ENCODE measurements at regions not wholly inside any gene's neighbourhood (a gene's known extent, or its start where the extent isn't known, plus 50 kb on each side); places are given as distances from the start of the nearest gene placed in this dataset.

DNA sequence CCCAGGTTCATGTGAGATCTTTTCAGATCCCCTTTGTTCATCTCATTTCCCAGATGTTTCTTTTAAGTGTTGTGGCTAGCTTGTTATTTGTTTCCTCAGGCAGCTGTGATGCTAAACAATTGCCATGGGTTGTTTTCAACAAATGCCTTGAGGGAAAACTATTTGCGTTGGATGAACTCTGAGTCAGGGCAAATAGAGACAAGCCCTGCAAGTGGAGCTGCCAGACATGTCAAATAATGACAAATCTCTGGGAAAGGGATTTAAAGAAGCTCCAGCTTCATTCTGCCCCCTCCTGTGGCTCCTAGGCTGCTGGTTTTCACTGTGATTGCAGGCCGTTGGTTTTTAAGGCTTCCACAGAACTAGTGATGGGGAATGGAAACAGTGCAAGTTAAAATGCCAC is 272.4 kb upstream of the SP8 start (continued):
- TF ChIP-seq, protein P1, sequence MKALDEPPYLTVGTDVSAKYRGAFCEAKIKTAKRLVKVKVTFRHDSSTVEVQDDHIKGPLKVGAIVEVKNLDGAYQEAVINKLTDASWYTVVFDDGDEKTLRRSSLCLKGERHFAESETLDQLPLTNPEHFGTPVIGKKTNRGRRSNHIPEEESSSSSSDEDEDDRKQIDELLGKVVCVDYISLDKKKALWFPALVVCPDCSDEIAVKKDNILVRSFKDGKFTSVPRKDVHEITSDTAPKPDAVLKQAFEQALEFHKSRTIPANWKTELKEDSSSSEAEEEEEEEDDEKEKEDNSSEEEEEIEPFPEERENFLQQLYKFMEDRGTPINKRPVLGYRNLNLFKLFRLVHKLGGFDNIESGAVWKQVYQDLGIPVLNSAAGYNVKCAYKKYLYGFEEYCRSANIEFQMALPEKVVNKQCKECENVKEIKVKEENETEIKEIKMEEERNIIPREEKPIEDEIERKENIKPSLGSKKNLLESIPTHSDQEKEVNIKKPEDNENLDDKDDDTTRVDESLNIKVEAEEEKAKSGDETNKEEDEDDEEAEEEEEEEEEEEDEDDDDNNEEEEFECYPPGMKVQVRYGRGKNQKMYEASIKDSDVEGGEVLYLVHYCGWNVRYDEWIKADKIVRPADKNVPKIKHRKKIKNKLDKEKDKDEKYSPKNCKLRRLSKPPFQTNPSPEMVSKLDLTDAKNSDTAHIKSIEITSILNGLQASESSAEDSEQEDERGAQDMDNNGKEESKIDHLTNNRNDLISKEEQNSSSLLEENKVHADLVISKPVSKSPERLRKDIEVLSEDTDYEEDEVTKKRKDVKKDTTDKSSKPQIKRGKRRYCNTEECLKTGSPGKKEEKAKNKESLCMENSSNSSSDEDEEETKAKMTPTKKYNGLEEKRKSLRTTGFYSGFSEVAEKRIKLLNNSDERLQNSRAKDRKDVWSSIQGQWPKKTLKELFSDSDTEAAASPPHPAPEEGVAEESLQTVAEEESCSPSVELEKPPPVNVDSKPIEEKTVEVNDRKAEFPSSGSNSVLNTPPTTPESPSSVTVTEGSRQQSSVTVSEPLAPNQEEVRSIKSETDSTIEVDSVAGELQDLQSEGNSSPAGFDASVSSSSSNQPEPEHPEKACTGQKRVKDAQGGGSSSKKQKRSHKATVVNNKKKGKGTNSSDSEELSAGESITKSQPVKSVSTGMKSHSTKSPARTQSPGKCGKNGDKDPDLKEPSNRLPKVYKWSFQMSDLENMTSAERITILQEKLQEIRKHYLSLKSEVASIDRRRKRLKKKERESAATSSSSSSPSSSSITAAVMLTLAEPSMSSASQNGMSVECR (CRISPR knock-in tag; IDR thresholded peaks at IDR 0.05; ENCODE audit: borderline replicate concordance): no peak
- TF ChIP-seq, protein P2, sequence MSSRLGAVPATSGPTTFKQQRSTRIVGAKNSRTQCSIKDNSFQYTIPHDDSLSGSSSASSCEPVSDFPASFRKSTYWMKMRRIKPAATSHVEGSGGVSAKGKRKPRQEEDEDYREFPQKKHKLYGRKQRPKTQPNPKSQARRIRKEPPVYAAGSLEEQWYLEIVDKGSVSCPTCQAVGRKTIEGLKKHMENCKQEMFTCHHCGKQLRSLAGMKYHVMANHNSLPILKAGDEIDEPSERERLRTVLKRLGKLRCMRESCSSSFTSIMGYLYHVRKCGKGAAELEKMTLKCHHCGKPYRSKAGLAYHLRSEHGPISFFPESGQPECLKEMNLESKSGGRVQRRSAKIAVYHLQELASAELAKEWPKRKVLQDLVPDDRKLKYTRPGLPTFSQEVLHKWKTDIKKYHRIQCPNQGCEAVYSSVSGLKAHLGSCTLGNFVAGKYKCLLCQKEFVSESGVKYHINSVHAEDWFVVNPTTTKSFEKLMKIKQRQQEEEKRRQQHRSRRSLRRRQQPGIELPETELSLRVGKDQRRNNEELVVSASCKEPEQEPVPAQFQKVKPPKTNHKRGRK (CRISPR knock-in tag; IDR thresholded peaks at IDR 0.05; ENCODE audit: borderline replicate concordance): no peak
- TF ChIP-seq, protein P3, sequence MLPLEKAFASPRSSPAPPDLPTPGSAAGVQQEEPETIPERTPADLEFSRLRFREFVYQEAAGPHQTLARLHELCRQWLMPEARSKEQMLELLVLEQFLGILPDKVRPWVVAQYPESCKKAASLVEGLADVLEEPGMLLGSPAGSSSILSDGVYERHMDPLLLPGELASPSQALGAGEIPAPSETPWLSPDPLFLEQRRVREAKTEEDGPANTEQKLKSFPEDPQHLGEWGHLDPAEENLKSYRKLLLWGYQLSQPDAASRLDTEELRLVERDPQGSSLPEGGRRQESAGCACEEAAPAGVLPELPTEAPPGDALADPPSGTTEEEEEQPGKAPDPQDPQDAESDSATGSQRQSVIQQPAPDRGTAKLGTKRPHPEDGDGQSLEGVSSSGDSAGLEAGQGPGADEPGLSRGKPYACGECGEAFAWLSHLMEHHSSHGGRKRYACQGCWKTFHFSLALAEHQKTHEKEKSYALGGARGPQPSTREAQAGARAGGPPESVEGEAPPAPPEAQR (CRISPR knock-in tag; IDR thresholded peaks at IDR 0.05): no peak

DNA sequence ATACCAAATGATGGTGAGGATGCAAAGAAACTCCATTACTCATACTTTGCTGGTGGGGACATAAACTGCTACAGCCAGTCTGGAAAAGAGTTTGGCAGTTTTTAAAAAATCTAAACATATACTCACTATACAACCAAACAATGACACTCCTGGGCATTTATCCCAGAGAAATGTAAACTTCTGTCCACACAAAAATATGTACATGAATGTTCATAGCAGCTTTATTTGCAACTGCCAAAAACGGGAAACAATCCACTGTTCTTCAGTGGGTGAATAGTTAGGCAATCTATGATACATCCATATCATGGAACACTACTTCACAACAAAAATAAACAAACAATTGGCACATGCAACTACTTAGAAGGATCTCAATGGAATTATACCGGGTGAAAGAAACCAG is 276.4 kb upstream of the SP8 start:
- ATAC-seq (no peak), DNase-seq (ENCODE audit: low spot score) (no peak)
- Mint-ChIP-seq H3K4me1 (no peaks in the 10 kb centered on the region), H3K9me3 (peaks cover 10% of the 10 kb centered on the region), H3K36me3 (peaks cover 10% of the 10 kb centered on the region), H3K27ac (no peak overlapping the region), H3K4me3 (no peak overlapping the region), H3K27me3 (ENCODE audit: low read depth) (no peaks in the 10 kb centered on the region)
- TF ChIP-seq NFATC4 (CRISPR knock-in tag; IDR thresholded peaks at IDR 0.05) (no peak), FOXK1 (CRISPR knock-in tag; IDR thresholded peaks at IDR 0.05) (no peak), MYBL2 (CRISPR knock-in tag; IDR thresholded peaks at IDR 0.05) (no peak), SMAD3 (CRISPR knock-in tag; IDR thresholded peaks at IDR 0.05; ENCODE audit: borderline replicate concordance) (no peak), FOXJ3 (CRISPR knock-in tag; IDR thresholded peaks at IDR 0.05; ENCODE audit: borderline replicate concordance) (no peak), IRF2 (CRISPR knock-in tag; IDR thresholded peaks at IDR 0.05; ENCODE audit: borderline replicate concordance, low read depth) (no peak), NR1H2 (CRISPR knock-in tag; IDR thresholded peaks at IDR 0.05) (no peak), KAT7 (CRISPR knock-in tag; IDR thresholded peaks at IDR 0.05; ENCODE audit: borderline replicate concordance) (no peak), ZNF219 (CRISPR knock-in tag; IDR thresholded peaks at IDR 0.05; ENCODE audit: borderline replicate concordance) (no peak), RELA (CRISPR knock-in tag; IDR thresholded peaks at IDR 0.05; ENCODE audit: borderline replicate concordance) (no peak), SP1 (CRISPR knock-in tag; conservative IDR thresholded peaks at IDR 0.05) (no peak), JUN (CRISPR knock-in tag; IDR thresholded peaks at IDR 0.05) (no peak)
- TF ChIP-seq, protein P4, sequence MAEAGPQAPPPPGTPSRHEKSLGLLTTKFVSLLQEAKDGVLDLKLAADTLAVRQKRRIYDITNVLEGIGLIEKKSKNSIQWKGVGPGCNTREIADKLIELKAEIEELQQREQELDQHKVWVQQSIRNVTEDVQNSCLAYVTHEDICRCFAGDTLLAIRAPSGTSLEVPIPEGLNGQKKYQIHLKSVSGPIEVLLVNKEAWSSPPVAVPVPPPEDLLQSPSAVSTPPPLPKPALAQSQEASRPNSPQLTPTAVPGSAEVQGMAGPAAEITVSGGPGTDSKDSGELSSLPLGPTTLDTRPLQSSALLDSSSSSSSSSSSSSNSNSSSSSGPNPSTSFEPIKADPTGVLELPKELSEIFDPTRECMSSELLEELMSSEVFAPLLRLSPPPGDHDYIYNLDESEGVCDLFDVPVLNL (CRISPR knock-in tag; IDR thresholded peaks at IDR 0.05; ENCODE audit: borderline replicate concordance, low read depth): no peak
- TF ChIP-seq, protein P5, sequence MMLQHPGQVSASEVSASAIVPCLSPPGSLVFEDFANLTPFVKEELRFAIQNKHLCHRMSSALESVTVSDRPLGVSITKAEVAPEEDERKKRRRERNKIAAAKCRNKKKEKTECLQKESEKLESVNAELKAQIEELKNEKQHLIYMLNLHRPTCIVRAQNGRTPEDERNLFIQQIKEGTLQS (CRISPR knock-in tag; conservative IDR thresholded peaks at IDR 0.05): no peak
- TF ChIP-seq, protein P6, sequence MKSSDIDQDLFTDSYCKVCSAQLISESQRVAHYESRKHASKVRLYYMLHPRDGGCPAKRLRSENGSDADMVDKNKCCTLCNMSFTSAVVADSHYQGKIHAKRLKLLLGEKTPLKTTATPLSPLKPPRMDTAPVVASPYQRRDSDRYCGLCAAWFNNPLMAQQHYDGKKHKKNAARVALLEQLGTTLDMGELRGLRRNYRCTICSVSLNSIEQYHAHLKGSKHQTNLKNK (CRISPR knock-in tag; IDR thresholded peaks at IDR 0.05): no peak
- TF ChIP-seq, protein P7, sequence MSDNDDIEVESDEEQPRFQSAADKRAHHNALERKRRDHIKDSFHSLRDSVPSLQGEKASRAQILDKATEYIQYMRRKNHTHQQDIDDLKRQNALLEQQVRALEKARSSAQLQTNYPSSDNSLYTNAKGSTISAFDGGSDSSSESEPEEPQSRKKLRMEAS (CRISPR knock-in tag; IDR thresholded peaks at IDR 0.05): no peak
- TF ChIP-seq, protein P3 (CRISPR knock-in tag; IDR thresholded peaks at IDR 0.05): no peak
- TF ChIP-seq, protein P8, sequence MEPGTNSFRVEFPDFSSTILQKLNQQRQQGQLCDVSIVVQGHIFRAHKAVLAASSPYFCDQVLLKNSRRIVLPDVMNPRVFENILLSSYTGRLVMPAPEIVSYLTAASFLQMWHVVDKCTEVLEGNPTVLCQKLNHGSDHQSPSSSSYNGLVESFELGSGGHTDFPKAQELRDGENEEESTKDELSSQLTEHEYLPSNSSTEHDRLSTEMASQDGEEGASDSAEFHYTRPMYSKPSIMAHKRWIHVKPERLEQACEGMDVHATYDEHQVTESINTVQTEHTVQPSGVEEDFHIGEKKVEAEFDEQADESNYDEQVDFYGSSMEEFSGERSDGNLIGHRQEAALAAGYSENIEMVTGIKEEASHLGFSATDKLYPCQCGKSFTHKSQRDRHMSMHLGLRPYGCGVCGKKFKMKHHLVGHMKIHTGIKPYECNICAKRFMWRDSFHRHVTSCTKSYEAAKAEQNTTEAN (CRISPR knock-in tag; IDR thresholded peaks at IDR 0.05): no peak
- POLR2A ChIA-PET: no interaction called here
- CTCF ChIA-PET: no interaction called here
